WTC11 (cell line): ENCODE measurements at regions not wholly inside any gene's neighbourhood (a gene's known extent, or its start where the extent isn't known, plus 50 kb on each side); places are given as distances from the start of the nearest gene placed in this dataset.

Experiments
- TF ChIP-seq, protein P1 (sequence below): fragments of 200-600 bp; IDR thresholded peaks from 2 replicates; pipeline ENCODE4 v1.8.0; 2022; ENCODE audit warnings: antibody characterized with exemption
- TF ChIP-seq, protein P2 (sequence below): sonication (generic); formaldehyde crosslinking; IDR thresholded peaks from 2 replicates; pipeline ENCODE4 v1.8.1; 2023; ENCODE audit warnings: mild to moderate bottlenecking, moderate library complexity, missing genetic modification reagents
- TF ChIP-seq, protein P3 (sequence below): sonication (generic); formaldehyde crosslinking; IDR thresholded peaks from 2 replicates; pipeline ENCODE4 v1.8.0; 2023; ENCODE audit warnings: mild to moderate bottlenecking, missing genetic modification reagents

DNA sequence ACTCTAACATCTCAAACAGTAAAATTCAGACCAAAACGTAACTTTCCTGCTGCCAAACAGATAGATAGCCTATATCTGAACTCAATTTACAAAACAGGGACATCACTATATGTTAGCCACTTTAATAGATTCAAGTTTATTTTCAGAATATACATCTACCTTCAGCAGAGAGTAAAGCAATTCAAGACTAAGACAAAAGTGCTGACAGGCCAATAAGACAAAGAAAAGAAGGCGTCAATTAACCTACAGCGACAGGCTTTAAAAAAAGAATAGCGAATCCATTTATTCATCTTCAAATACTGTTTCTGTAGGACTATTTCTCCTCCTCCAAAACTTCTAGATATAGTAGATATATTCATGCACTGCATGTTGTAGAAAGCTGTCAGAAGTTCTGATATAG is 333.0 kb downstream of the GRB14 start:
- TF ChIP-seq, protein P1, sequence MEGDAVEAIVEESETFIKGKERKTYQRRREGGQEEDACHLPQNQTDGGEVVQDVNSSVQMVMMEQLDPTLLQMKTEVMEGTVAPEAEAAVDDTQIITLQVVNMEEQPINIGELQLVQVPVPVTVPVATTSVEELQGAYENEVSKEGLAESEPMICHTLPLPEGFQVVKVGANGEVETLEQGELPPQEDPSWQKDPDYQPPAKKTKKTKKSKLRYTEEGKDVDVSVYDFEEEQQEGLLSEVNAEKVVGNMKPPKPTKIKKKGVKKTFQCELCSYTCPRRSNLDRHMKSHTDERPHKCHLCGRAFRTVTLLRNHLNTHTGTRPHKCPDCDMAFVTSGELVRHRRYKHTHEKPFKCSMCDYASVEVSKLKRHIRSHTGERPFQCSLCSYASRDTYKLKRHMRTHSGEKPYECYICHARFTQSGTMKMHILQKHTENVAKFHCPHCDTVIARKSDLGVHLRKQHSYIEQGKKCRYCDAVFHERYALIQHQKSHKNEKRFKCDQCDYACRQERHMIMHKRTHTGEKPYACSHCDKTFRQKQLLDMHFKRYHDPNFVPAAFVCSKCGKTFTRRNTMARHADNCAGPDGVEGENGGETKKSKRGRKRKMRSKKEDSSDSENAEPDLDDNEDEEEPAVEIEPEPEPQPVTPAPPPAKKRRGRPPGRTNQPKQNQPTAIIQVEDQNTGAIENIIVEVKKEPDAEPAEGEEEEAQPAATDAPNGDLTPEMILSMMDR = no peak
- TF ChIP-seq, protein P2, sequence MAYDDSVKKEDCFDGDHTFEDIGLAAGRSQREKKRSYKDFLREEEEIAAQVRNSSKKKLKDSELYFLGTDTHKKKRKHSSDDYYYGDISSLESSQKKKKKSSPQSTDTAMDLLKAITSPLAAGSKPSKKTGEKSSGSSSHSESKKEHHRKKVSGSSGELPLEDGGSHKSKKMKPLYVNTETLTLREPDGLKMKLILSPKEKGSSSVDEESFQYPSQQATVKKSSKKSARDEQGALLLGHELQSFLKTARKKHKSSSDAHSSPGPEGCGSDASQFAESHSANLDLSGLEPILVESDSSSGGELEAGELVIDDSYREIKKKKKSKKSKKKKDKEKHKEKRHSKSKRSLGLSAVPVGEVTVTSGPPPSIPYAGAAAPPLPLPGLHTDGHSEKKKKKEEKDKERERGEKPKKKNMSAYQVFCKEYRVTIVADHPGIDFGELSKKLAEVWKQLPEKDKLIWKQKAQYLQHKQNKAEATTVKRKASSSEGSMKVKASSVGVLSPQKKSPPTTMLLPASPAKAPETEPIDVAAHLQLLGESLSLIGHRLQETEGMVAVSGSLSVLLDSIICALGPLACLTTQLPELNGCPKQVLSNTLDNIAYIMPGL = no peak
- TF ChIP-seq, protein P3, sequence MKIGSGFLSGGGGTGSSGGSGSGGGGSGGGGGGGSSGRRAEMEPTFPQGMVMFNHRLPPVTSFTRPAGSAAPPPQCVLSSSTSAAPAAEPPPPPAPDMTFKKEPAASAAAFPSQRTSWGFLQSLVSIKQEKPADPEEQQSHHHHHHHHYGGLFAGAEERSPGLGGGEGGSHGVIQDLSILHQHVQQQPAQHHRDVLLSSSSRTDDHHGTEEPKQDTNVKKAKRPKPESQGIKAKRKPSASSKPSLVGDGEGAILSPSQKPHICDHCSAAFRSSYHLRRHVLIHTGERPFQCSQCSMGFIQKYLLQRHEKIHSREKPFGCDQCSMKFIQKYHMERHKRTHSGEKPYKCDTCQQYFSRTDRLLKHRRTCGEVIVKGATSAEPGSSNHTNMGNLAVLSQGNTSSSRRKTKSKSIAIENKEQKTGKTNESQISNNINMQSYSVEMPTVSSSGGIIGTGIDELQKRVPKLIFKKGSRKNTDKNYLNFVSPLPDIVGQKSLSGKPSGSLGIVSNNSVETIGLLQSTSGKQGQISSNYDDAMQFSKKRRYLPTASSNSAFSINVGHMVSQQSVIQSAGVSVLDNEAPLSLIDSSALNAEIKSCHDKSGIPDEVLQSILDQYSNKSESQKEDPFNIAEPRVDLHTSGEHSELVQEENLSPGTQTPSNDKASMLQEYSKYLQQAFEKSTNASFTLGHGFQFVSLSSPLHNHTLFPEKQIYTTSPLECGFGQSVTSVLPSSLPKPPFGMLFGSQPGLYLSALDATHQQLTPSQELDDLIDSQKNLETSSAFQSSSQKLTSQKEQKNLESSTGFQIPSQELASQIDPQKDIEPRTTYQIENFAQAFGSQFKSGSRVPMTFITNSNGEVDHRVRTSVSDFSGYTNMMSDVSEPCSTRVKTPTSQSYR = no peak
